HFF-Myc (cell line): ENCODE measurements at regions not wholly inside any gene's neighbourhood (a gene's known extent, or its start where the extent isn't known, plus 50 kb on each side); places are given as distances from the start of the nearest gene placed in this dataset.

Experiments used
- DNase-seq: peaks from one replicate; pipeline ENCODE4 v3.0.0-alpha.2; 2011; ENCODE audit warnings: low read depth; ENCODE audit errors: extremely low read depth
- H3K4me3 ChIP-seq: replicated peaks from 2 replicates; pipeline ENCODE4 v1.5.1; 2011; ENCODE audit warnings: low read depth, mild to moderate bottlenecking, control low read depth, low read length
- TF ChIP-seq, protein P1 (sequence below): IDR thresholded peaks from 2 replicates; pipeline ENCODE4 v1.5.1; 2012; ENCODE audit warnings: mild to moderate bottlenecking, low read depth, low read length, control low read depth; ENCODE audit errors: missing control alignments

DNA sequence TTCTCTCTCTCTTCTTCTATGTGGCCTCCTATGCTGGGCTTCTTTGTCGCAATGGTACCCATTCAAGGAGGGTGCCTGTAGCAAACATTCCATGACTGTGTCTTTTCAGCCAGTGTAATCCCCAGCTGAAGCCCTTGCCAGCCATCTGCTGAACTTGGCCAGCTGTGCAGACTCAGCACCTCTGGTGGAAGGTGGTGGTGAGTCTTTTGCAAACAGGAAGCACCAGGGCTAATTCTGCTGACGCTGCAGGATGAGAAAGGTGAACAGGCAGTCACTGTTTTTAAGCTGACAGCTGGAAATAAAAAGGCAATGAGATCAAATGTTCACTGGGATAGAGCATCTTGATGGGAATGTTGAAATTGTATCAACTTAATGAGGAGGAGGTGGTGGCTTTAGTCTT is 298.7 kb upstream of the CLNK start:
- no peak overlapping the region for H3K4me3 ChIP-seq
- TF ChIP-seq, protein P1, sequence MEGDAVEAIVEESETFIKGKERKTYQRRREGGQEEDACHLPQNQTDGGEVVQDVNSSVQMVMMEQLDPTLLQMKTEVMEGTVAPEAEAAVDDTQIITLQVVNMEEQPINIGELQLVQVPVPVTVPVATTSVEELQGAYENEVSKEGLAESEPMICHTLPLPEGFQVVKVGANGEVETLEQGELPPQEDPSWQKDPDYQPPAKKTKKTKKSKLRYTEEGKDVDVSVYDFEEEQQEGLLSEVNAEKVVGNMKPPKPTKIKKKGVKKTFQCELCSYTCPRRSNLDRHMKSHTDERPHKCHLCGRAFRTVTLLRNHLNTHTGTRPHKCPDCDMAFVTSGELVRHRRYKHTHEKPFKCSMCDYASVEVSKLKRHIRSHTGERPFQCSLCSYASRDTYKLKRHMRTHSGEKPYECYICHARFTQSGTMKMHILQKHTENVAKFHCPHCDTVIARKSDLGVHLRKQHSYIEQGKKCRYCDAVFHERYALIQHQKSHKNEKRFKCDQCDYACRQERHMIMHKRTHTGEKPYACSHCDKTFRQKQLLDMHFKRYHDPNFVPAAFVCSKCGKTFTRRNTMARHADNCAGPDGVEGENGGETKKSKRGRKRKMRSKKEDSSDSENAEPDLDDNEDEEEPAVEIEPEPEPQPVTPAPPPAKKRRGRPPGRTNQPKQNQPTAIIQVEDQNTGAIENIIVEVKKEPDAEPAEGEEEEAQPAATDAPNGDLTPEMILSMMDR = no peak
- DNase-seq = no peak

DNA sequence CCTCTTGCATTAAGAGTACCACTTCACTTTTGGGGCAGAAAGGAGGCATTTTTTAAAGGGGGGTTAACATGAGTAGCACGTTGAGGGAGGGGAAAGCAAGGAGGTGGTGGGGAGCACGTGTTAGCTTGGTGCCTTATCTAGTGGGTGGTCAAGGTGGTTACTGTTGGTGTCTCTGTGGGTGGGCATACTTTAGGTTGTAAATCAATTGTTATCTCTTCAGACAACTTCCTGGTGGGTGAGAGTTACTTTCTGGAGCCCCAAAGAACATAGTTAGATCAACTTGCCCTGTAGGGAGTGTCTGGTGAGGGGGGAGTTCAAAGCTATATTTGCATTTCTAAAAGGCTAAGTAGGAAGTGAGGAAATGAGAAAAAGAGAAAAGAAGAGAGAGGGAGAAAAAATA is 297.7 kb upstream of the CLNK start:
- no peak overlapping the region for H3K4me3 ChIP-seq
- TF ChIP-seq, protein P1 = no peak
- DNase-seq = no peak

DNA sequence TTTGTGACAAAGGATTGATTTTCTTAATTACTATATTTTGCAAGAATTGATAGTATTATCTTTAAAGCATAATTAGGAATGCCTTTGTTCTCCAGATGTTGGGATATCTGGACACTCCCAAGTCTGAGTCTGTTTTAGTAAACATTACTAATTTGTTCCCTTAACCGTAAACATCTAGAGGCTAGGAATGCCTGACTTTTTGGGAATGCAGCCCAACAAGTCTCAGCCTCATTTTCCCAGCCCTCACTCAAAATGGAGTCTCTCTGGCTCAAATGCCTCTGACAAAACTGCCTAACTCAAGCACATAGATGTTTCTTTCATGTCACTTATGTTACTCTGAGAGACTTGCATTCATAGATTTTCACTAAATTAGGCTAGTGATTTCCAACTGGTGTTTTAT is 297.0 kb upstream of the CLNK start:
- DNase-seq = no peak
- H3K4me3 ChIP-seq = no peak overlapping the region
- TF ChIP-seq, protein P1 = no peak

- DNase-seq = no peak
- TF ChIP-seq, protein P1 = no peak
- no peak overlapping the region for H3K4me3 ChIP-seq
Measured at GRCh38 chr4:10981096-10981495, 296.5 kb upstream of the CLNK start.

DNA sequence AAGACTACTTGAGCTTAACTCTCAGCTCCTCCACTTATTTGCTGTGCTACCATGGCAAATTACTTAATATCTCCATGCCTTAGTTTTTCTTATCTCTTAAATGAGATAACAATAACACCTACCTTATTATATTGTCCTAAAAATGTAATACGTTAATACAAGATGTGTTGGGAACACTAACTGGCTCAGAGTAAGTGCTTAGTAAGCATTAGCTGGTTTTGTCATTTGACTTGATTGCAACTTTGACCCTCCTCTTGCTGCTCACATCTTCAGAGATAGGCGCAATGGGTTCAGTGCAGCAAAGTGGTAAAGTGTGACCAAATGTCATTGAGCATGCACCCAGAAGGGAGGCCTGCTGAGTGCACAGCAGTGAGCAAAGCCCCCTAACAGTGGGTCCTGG is 294.5 kb upstream of the CLNK start:
- no peak overlapping the region for H3K4me3 ChIP-seq
- DNase-seq = no peak
- TF ChIP-seq, protein P1 = no peak

DNA sequence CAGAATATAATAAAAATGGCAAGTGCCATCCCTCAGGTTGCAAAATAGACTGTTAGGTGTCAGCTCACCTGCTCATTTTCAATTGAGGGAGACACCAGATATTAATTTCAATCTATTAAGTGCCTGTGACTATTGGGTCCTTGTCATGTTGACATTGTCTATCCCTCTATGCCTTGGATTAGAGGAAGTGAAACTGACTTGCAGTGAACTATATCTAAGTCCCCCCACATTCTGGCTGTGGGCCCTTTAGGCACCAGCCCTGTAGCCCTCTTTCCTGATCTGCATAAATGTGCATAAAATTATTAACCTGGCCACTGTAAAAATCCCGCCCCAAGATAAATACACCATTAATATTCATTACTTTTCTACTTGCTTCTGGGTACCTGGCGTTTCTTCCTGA is 293.0 kb upstream of the CLNK start:
- DNase-seq = no peak
- no peak overlapping the region for H3K4me3 ChIP-seq
- TF ChIP-seq, protein P1 = no peak

DNA sequence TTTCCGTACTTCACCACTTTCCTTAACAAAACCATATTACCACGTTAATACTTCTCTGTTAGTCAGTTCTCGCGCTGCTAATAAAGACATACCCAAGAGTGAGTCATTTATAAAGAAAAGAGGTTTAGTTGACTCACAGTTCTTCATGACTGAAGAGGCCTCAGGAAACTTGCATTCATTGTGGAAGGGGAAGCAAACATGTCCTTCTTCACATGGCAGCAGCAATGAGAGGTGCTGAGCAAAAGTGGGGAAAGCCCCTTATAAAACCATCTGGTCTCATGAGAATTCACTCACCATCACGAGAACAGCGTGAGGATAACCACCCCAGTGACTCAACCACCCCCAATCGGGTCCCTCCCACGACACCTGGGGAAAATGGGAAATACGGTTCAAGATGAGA is 289.8 kb upstream of the CLNK start:
- no peak for DNase-seq
- no peak overlapping the region for H3K4me3 ChIP-seq
- TF ChIP-seq, protein P1 = no peak
